ENCODE measurements at regions not wholly inside any gene's neighbourhood (a gene's known extent, or its start where the extent isn't known, plus 50 kb on each side); places are given as distances from the start of the nearest gene placed in this dataset.

DNA sequence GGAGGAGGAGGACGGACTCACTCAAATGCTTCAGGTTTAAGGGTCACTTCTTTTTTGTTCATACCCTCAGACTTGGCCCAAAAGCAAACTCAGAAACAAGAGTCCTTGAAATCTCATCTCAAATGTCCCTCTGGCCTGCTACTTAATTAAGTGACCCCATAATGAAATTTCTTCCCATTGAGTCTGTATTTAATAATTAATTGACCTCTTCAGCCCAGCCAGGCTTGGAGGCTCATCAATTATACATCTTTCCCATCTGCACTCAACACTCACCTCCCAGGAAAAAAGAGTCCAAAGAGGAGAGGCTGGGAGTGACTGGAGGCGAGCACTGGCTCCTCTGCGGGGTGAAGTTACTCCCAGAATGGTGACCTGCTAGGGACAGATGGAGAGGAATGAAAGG is 90.5 kb upstream of the EYA2 start:
- ATAC-seq (no peak), DNase-seq (no peak)
- H3K27ac ChIP-seq: no peak overlapping the region
- no peak overlapping the region for H3K4me3 ChIP-seq
- H3K27me3 ChIP-seq: peaks cover 0 to 40% (median 4%) of the 10 kb centered on the region in 7 donors
- intact Hi-C loops (cut with DNase I): no loop called here
- 86 to 88% methylated on average over 3 of the region's 3 CpGs for WGBS, 2 donors
- H3K9me3 ChIP-seq: no peaks in the 10 kb centered on the region
- TF ChIP-seq, protein P1, sequence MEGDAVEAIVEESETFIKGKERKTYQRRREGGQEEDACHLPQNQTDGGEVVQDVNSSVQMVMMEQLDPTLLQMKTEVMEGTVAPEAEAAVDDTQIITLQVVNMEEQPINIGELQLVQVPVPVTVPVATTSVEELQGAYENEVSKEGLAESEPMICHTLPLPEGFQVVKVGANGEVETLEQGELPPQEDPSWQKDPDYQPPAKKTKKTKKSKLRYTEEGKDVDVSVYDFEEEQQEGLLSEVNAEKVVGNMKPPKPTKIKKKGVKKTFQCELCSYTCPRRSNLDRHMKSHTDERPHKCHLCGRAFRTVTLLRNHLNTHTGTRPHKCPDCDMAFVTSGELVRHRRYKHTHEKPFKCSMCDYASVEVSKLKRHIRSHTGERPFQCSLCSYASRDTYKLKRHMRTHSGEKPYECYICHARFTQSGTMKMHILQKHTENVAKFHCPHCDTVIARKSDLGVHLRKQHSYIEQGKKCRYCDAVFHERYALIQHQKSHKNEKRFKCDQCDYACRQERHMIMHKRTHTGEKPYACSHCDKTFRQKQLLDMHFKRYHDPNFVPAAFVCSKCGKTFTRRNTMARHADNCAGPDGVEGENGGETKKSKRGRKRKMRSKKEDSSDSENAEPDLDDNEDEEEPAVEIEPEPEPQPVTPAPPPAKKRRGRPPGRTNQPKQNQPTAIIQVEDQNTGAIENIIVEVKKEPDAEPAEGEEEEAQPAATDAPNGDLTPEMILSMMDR (IDR thresholded peaks at IDR 0.05): no peak
- no peaks in the 10 kb centered on the region for H3K36me3 ChIP-seq
- no peaks in the 10 kb centered on the region for H3K4me1 ChIP-seq

DNA sequence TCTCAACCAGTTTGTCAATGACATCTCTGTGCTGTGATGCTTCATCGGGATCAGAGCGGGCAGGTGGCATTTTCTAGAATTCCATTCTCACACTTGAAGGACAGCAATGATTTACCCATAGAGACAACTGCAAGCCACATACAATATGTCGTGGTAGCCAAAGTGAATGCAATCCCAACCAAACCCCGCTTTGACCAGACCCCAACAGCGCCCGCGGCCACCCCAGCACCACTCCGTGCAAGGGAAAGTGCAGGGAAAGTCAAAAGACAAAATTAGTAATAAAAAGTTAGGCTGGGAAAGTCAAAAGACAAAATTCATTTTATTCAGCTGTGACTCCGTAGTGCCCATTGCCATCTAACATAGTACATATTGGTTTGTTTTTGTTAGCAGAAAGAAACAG is 88.8 kb upstream of the EYA2 start:
- Histone ChIP-seq H3K4me1 (no peaks in the 10 kb centered on the region), H3K27ac (no peak overlapping the region), H3K9me3 (no peaks in the 10 kb centered on the region), H3K27me3 (peaks cover 0 to 40% (median 21%) of the 10 kb centered on the region in 7 donors), H3K4me3 (no peak overlapping the region), H3K36me3 (no peaks in the 10 kb centered on the region)
- DNase-seq: no peak
- intact Hi-C loops (cut with DNase I): no loop called here
- TF ChIP-seq, protein P1 (IDR thresholded peaks at IDR 0.05): no peak
- 96% methylated on average over 9 of the region's 9 CpGs for WGBS, 2 donors
- ATAC-seq: no peak

DNA sequence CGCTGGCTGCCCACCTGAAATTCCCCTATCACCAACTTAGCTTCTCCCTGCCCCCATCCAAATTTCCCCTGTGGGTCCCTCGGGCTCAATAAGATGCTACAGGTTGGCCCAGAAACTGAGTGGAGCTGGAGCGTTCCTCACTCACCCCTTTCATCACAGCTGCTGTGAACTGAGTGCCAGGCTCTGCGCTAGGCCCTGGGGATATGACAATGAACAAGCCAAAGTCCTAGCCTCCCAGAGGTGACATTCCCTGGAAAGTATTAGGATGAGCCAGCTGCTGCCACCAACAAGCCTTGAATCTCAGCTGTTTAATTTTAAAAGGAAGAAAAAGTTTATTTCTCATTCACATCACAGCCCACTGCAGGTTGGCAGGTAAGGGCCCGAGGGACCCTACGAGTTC is 86.6 kb upstream of the EYA2 start:
- intact Hi-C loops (cut with DNase I): no loop called here
- 84 to 85% methylated on average over 6 of the region's 6 CpGs for WGBS, 2 donors
- H3K9me3 ChIP-seq: no peaks in the 10 kb centered on the region
- TF ChIP-seq, protein P1 (IDR thresholded peaks at IDR 0.05): no peak
- peaks cover 0 to 8% (median 0%) of the 10 kb centered on the region in 9 donors for H3K4me1 ChIP-seq
- DNase-seq (no peak), ATAC-seq (no peak)
- no peaks in the 10 kb centered on the region for H3K36me3 ChIP-seq
- no peak overlapping the region for H3K4me3 ChIP-seq
- no peak overlapping the region for H3K27ac ChIP-seq
- peaks cover 7 to 46% (median 35%) of the 10 kb centered on the region in 7 donors for H3K27me3 ChIP-seq

DNA sequence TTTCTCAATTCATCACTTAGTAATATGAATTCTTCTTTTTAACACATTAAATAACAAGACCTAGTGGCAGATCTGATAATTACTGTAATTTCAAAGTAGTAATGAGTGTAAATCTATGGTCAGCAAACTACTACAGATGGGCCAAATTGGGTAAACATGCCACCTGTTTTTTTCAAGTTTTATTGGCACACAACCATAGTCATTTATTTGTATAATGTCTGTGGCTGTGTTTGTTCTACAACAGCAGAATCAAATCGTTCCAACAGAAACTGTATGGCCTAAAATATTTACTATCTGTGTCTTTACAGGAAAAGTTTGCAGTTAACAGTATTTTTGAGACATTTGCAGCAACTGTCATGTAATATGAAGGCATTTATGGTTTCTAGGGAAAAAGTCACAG is 86.1 kb upstream of the EYA2 start:
- H3K27me3 ChIP-seq: peaks cover 7 to 47% (median 41%) of the 10 kb centered on the region in 7 donors
- peaks cover 0 to 8% (median 0%) of the 10 kb centered on the region in 9 donors for H3K4me1 ChIP-seq
- 48 to 71% methylated on average over 1 of the region's 1 CpG for WGBS, 2 donors
- no peaks in the 10 kb centered on the region for H3K36me3 ChIP-seq
- ATAC-seq: no peak
- H3K4me3 ChIP-seq: no peak overlapping the region
- no peak for DNase-seq
- intact Hi-C loops (cut with DNase I): no loop called here
- TF ChIP-seq, protein P1 (IDR thresholded peaks at IDR 0.05): no peak
- H3K27ac ChIP-seq: no peak overlapping the region
- no peaks in the 10 kb centered on the region for H3K9me3 ChIP-seq
